Osteoblast (primary cell): ENCODE measurements at regions not wholly inside any gene's neighbourhood (a gene's known extent, or its start where the extent isn't known, plus 50 kb on each side); places are given as distances from the start of the nearest gene placed in this dataset.

Experiments used
- DNase-seq: peaks from one replicate; pipeline ENCODE4 v3.0.0; 2011; ENCODE audit warnings: low spot score, mixed read lengths; ENCODE audit not compliant: insufficient read length; ENCODE audit errors: missing footprints
- H2AFZ ChIP-seq: 2 replicates; pipeline ENCODE4 v1.6.0; 2011; ENCODE audit warnings: mild to moderate bottlenecking, low read length
- H3K27ac ChIP-seq: 2 replicates; pipeline ENCODE4 v1.5.1; 2011; ENCODE audit warnings: mild to moderate bottlenecking, low read depth, low read length, moderate library complexity
- H3K27me3 ChIP-seq: 2 replicates; pipeline ENCODE4 v1.6.0; 2012; ENCODE audit warnings: mild to moderate bottlenecking, control low read depth, inconsistent platforms, low read length, moderate library complexity; ENCODE audit not compliant: insufficient read depth
- H3K36me3 ChIP-seq: 2 replicates; pipeline ENCODE4 v1.5.1; 2011; ENCODE audit warnings: mild to moderate bottlenecking, low read length, control low read depth, moderate library complexity; ENCODE audit not compliant: insufficient read depth
- H3K4me1 ChIP-seq: 2 replicates; pipeline ENCODE4 v1.5.1; 2011; ENCODE audit warnings: mild to moderate bottlenecking, low read length, control low read depth, moderate library complexity; ENCODE audit not compliant: insufficient read depth
- H3K4me2 ChIP-seq: 2 replicates; pipeline ENCODE4 v1.6.0; 2011; ENCODE audit warnings: mild to moderate bottlenecking, low read length; ENCODE audit not compliant: insufficient read depth
- H3K4me3 ChIP-seq: fragments of 200-600 bp; sonication (generic); 3 replicates; pipeline ENCODE4 v1.5.1; 2012; ENCODE audit warnings: mild to moderate bottlenecking, low read length, inconsistent platforms; ENCODE audit not compliant: insufficient read depth
- H3K79me2 ChIP-seq: 2 replicates; pipeline ENCODE4 v1.6.0; 2012; ENCODE audit warnings: mild to moderate bottlenecking, low read length, control low read depth, inconsistent platforms; ENCODE audit not compliant: insufficient read depth
- H3K9me3 ChIP-seq: 2 replicates; pipeline ENCODE4 v1.5.1; 2011; ENCODE audit warnings: low read depth, low read length, control low read depth
- H4K20me1 ChIP-seq: 2 replicates; pipeline ENCODE4 v1.6.0; 2012; ENCODE audit warnings: mild to moderate bottlenecking, low read length, control low read depth; ENCODE audit not compliant: insufficient read depth
- TF ChIP-seq, protein P1 (sequence below): IDR thresholded peaks from 2 replicates; pipeline ENCODE4 v1.5.1; 2011; ENCODE audit warnings: mild to moderate bottlenecking, low read depth, low read length, moderate library complexity; ENCODE audit errors: extremely low read depth

DNA sequence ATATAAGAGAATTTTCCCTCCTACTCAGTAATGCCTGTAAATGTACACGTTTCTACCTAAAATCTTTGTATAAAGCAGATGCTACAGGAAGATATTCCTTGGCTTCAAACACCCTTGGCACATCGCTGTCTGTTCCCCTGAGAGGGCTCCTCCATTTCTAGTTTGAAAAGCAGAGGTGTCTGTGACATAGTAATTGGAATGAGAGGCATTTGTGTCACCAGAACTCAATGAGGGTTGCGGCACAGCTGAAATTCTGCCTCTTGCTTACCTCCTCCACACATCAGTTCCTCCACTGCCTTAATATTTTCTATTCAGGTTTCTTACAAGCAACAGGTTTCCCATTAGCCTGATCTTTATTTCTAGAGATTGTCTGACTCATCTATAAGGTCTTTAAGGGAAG, 359.9 kb upstream of the DCC start:
- Histone ChIP-seq H3K36me3 (no peaks in the 10 kb centered on the region), H3K27me3 (no peaks in the 10 kb centered on the region), H2AFZ (no peak overlapping the region), H4K20me1 (no peaks in the 10 kb centered on the region), H3K4me2 (no peak overlapping the region), H3K27ac (no peak overlapping the region), H3K4me1 (no peaks in the 10 kb centered on the region), H3K9me3 (peaks cover 3% of the 10 kb centered on the region), H3K4me3 (no peak overlapping the region), H3K79me2 (no peaks in the 10 kb centered on the region)
- TF ChIP-seq, protein P1, sequence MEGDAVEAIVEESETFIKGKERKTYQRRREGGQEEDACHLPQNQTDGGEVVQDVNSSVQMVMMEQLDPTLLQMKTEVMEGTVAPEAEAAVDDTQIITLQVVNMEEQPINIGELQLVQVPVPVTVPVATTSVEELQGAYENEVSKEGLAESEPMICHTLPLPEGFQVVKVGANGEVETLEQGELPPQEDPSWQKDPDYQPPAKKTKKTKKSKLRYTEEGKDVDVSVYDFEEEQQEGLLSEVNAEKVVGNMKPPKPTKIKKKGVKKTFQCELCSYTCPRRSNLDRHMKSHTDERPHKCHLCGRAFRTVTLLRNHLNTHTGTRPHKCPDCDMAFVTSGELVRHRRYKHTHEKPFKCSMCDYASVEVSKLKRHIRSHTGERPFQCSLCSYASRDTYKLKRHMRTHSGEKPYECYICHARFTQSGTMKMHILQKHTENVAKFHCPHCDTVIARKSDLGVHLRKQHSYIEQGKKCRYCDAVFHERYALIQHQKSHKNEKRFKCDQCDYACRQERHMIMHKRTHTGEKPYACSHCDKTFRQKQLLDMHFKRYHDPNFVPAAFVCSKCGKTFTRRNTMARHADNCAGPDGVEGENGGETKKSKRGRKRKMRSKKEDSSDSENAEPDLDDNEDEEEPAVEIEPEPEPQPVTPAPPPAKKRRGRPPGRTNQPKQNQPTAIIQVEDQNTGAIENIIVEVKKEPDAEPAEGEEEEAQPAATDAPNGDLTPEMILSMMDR = no peak
- no peak for DNase-seq

DNA sequence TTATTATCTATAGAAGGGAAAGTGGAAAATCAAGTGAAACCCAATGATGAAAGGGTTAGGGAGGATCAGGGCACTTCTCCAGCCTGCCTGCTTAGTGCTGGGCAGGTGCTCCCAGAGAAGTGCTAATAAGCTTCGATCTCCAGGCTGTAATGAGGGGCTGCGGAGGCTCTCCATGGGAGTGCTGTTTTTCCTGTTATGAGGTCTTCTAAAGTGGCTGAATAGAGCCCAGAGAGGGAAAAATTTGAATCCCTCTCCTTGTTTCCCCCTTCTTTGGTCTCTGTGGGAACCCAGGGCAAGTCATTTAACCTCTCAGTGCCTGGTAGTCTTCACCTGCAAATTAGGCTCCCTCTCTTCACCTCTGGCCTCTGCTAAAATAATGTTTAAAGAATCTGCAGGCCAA, 351.7 kb upstream of the DCC start:
- Histone ChIP-seq H3K27ac (no peak overlapping the region), H4K20me1 (no peaks in the 10 kb centered on the region), H3K36me3 (no peaks in the 10 kb centered on the region), H3K27me3 (no peaks in the 10 kb centered on the region), H3K4me3 (no peak overlapping the region), H3K79me2 (no peaks in the 10 kb centered on the region), H3K4me2 (no peak overlapping the region), H2AFZ (no peak overlapping the region), H3K9me3 (no peaks in the 10 kb centered on the region), H3K4me1 (no peaks in the 10 kb centered on the region)
- peak; percentile 11 for DNase-seq
- TF ChIP-seq, protein P1 = no peak

DNA sequence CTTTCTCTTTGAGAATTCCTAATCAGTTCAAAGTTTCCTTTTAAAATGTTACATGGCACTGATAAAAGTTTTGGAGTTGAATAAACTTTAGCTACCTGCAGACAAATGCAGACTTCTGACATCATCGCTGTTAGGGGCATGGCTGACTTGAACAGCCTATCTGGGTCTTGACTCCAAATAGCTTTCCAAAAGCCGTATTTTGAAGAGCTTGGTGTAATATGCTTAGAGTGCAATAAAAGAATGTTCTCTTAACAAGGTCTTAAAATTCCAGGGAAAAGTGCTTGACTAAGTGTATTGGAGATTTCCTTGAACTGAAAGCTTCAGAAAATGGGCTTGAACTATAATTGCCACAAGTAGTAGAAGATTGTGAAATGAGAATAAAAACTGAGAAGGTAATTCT, 342.9 kb upstream of the DCC start:
- H3K27ac ChIP-seq = no peak overlapping the region
- no peaks in the 10 kb centered on the region for H3K79me2 ChIP-seq
- no peaks in the 10 kb centered on the region for H4K20me1 ChIP-seq
- H3K9me3 ChIP-seq = no peaks in the 10 kb centered on the region
- no peaks in the 10 kb centered on the region for H3K27me3 ChIP-seq
- H3K4me3 ChIP-seq = no peak overlapping the region
- no peak overlapping the region for H3K4me2 ChIP-seq
- DNase-seq = no peak
- no peaks in the 10 kb centered on the region for H3K4me1 ChIP-seq
- no peak overlapping the region for H2AFZ ChIP-seq
- TF ChIP-seq, protein P1 = no peak
- H3K36me3 ChIP-seq = no peaks in the 10 kb centered on the region

DNA sequence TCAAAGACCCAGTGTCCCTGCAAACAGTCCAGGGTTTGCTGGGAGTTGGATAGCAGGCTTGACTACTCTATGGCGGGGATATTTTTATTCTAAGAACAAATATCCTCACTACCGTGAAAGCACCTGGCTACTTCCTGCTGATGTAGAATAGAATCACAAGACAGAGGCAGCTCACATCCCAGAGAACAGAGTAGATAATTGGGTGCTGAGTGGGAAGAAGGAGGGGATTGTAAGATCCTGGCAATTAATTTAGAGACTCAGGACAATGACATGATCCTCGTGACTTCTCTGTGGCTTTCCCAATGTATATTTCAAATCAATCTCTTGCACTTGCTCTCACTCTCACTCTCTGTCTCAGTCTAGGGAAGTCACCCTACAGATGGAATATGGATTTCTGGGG, 341.9 kb upstream of the DCC start:
- DNase-seq = no peak
- TF ChIP-seq, protein P1 = no peak
- Histone ChIP-seq H3K36me3 (no peaks in the 10 kb centered on the region), H3K9me3 (no peaks in the 10 kb centered on the region), H4K20me1 (no peaks in the 10 kb centered on the region), H2AFZ (no peak overlapping the region), H3K4me3 (no peak overlapping the region), H3K4me2 (no peak overlapping the region), H3K4me1 (no peaks in the 10 kb centered on the region), H3K79me2 (no peaks in the 10 kb centered on the region), H3K27ac (no peak overlapping the region), H3K27me3 (no peaks in the 10 kb centered on the region)
